Heart left ventricle (tissue), 16 donors: ENCODE measurements at regions not wholly inside any gene's neighbourhood (a gene's known extent, or its start where the extent isn't known, plus 50 kb on each side); places are given as distances from the start of the nearest gene placed in this dataset.
A peak's percentile ranks its signal among the peaks of the same experiment; 100 is the strongest.

ENCODE experiments used
- ATAC-seq, 4 donors: fragments of 200-7000 bp; cut with Tn5 transposase; one replicate each; pipeline ENCODE4 v1.9.1; 2020 to 2022; ENCODE audit warnings: moderate library complexity in 4 of 4, mild to moderate bottlenecking in 3 of 4, moderate number of reproducible peaks in 1 of 4
- DNase-seq, 5 donors: peaks; one replicate each; pipeline ENCODE4 v3.0.0-alpha.2; 2020
- H3K27ac ChIP-seq, 12 donors: fragments of 200-600 bp; sonication (generic) in 4 of 12; one replicate each; pipeline versions ENCODE4 v1.5.0 to v1.8.0; 2016 to 2022; ENCODE audit warnings: mild to moderate bottlenecking in 2 of 12
- H3K27me3 ChIP-seq, 9 donors: fragments of 200-600 bp; sonication (generic) in 2 of 9; one replicate each; pipeline versions ENCODE4 v1.5.1 to v1.8.0; 2016 to 2022; ENCODE audit warnings: mild to moderate bottlenecking in 3 of 9
- H3K36me3 ChIP-seq, 9 donors: fragments of 200-600 bp; sonication (generic) in 2 of 9; one replicate each; pipeline versions ENCODE4 v1.5.0 to v1.8.0; 2018 to 2022; ENCODE audit warnings: mild to moderate bottlenecking in 2 of 9
- H3K4me1 ChIP-seq, 12 donors: fragments of 200-600 bp; sonication (generic) in 4 of 12; one replicate each; pipeline versions ENCODE4 v1.5.0 to v1.8.0; 2016 to 2022; ENCODE audit warnings: mild to moderate bottlenecking in 3 of 12
- H3K4me3 ChIP-seq, 12 donors: fragments of 200-600 bp; sonication (generic) in 4 of 12; one replicate each; pipeline versions ENCODE4 v1.5.0 to v1.8.0; 2017 to 2022; ENCODE audit warnings: mild to moderate bottlenecking in 9 of 12, moderate library complexity in 4 of 12
- H3K9me3 ChIP-seq, 12 donors: fragments of 200-600 bp; sonication (generic) in 4 of 12; one replicate each; pipeline versions ENCODE4 v1.5.0 to v1.8.0; 2016 to 2022; ENCODE audit warnings: mild to moderate bottlenecking in 1 of 12
- CTCF ChIP-seq, 12 donors: fragments of 200-600 bp; sonication (generic) in 4 of 12; IDR thresholded peaks; one replicate each; pipeline versions ENCODE4 v1.5.0 to v1.8.0; 2018 to 2022; ENCODE audit warnings: antibody characterized with exemption in 12 of 12, mild to moderate bottlenecking in 5 of 12
- POLR2A ChIP-seq, 2 donors: fragments of 450-650 bp; IDR thresholded peaks; one replicate each; pipeline ENCODE4 v1.6.1; 2017; ENCODE audit warnings: antibody characterized with exemption in 2 of 2, mild to moderate bottlenecking in 2 of 2, moderate library complexity in 2 of 2
- WGBS, 4 donors: extraction: QIAGEN DNeasy Blood & Tissue Kit in 2 of 4; methylation state at CpG; one replicate each; pipeline versions ENCODE4 v1.1.5 to v1.1.7; 2013 to 2018; 5-methylcytosine and 5-hydroxymethylcytosine counted together
- intact Hi-C, 10 donors: fragments of 100-400 bp; cut with DNase I; formaldehyde crosslinking; loops; one replicate each; pipeline versions ENCODE4 v1.11.1 to v1.14.2; 2022
- donor health status: ischemic (EF 13 %, LVEDD 7.1; RV severe dilation, severe dysfunction).
- donor health status: healthy with polysubstance abuse.
- donor health status: DM: no; HTN: yes; CAD: no.
- donor health status: DM: no; HTN: no; CAD: no.
- donor health status: ischemic (EF 25% LVEDD 6.9; RV normal size, moderate dysfunction).
- donor health status: ischemic (EF 25% LVEDD 5.7; RV mildly dilated, moderate dysfunction).
- donor health status: healthy.
- donor health status: DM: yes; HTN: yes; CAD: no.
- donor health status: ischemic (EF 35%, LVEDD 5.7; RV mildly dilated, moderate dysfunction).
- donor health status: nonischemic (EF 11% LVEDD 7.7; RV severe dilation, severe dysfunction).
- donor health status: DM: yes; HTN: yes; CAD: no.
- donor health status: PGD.
- donor health status: ischemic (EF 29% LVEDD 5.4; RV normal size, mild dysfunction).
- donor health status: nonischemic (EF 23%, LVEDD 6.1; RV moderate dilation, normal function).

- Histone ChIP-seq H3K36me3 (no peaks in the 10 kb centered on the region), H3K27me3 (peaks cover 0 to 46% (median 4%) of the 10 kb centered on the region in 9 donors), H3K27ac (no peak overlapping the region), H3K4me1 (peaks cover 0 to 25% (median 6%) of the 10 kb centered on the region in 12 donors), H3K9me3 (no peaks in the 10 kb centered on the region), H3K4me3 (no peak overlapping the region)
- no peak for ATAC-seq
- DNase-seq, result no peak
- intact Hi-C loops, result no loop called here
- WGBS, 4 donors, result 88 to 96% (median 93%) methylated on average over 20 of the region's 20 CpGs
- TF ChIP-seq POLR2A (IDR thresholded peaks at IDR 0.05) (no peak), CTCF (IDR thresholded peaks at IDR 0.05) (no peak)
Observed at GRCh38 chr20:62527781-62528180, 52.0 kb upstream of the GATA5 start.

GRCh38 chr20:62528983-62529891 lies 53.4 kb upstream of the GATA5 start:
- peak in 3 of 4 donors; percentile 6 to 61 (median 34) for ATAC-seq
- no peak for TF ChIP-seq CTCF (IDR thresholded peaks at IDR 0.05)
- no peak for TF ChIP-seq POLR2A (IDR thresholded peaks at IDR 0.05)
- intact Hi-C loops, result no loop called here
- H3K4me1 ChIP-seq, result peaks cover 0 to 25% (median 6%) of the 10 kb centered on the region in 12 donors
- H3K36me3 ChIP-seq, result no peaks in the 10 kb centered on the region
- H3K4me3 ChIP-seq, result no peak overlapping the region
- no peaks in the 10 kb centered on the region for H3K9me3 ChIP-seq
- H3K27me3 ChIP-seq, result peaks cover 0 to 33% (median 4%) of the 10 kb centered on the region in 9 donors
- peak in 1 of 5 donors; percentile 67 for DNase-seq
- H3K27ac ChIP-seq, result peak overlapping the region in 10 of 12 donors; percentile 11 to 73 (median 48)
- WGBS, 4 donors, result 59 to 67% (median 60%) methylated on average over 20 to 25 of the region's 25 CpGs

GRCh38 chr20:62529896-62530642 lies 54.3 kb upstream of the GATA5 start:
- intact Hi-C loops, result no loop called here
- peak; percentile 56 to 77 (median 68) for ATAC-seq
- H3K27ac ChIP-seq, result peak overlapping the region in 10 of 12 donors; percentile 11 to 73 (median 48)

More at GRCh38 chr20:62529896-62530642, 54.3 kb upstream of the GATA5 start:
- H3K4me3 ChIP-seq, result no peak overlapping the region
- peaks cover 0 to 25% (median 6%) of the 10 kb centered on the region in 12 donors for H3K4me1 ChIP-seq
- H3K9me3 ChIP-seq, result no peaks in the 10 kb centered on the region
- H3K27me3 ChIP-seq, result peaks cover 0 to 30% (median 0%) of the 10 kb centered on the region in 9 donors
- TF ChIP-seq CTCF (IDR thresholded peaks at IDR 0.05) (no peak), POLR2A (IDR thresholded peaks at IDR 0.05) (no peak)
- DNase-seq, result peak in 1 of 5 donors; percentile 55
- no peaks in the 10 kb centered on the region for H3K36me3 ChIP-seq
- whole genome bisulfite sequencing, 4 donors, result 30 to 34% (median 32%) methylated on average over 16 to 25 of the region's 25 CpGs
